GM21423 (cell line): ENCODE measurements at regions not wholly inside any gene's neighbourhood (a gene's known extent, or its start where the extent isn't known, plus 50 kb on each side); places are given as distances from the start of the nearest gene placed in this dataset.

Source experiments
- ATAC-seq: cut with Tn5 transposase; IDR thresholded peaks from one replicate; pipeline ENCODE4 v1.9.1; 2021; ENCODE audit warnings: mild to moderate bottlenecking, moderate library complexity; ENCODE audit not compliant: unreplicated experiment

DNA sequence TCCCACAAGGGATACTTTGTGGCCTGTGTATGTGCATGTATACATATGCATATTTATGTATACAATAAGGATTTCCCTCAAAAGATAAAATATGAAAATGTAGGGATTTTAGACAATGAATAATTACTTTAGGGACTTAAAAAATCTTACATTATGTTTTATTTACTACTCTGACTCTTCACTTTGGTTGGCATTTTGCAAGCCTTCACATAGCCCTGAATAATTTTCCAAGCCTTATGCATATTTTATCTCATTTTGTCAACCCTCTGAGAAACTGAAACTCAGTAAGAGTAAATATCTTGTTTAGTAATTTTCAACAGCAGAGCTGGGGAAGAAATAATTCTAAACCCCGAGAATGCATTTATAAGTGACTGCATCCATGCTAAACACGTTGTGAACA lies 153.0 kb upstream of the SLC24A2 start:
- ATAC-seq: no peak

GRCh38 chr9:19940811-19941535 lies 152.1 kb upstream of the SLC24A2 start:
- no peak for ATAC-seq

DNA sequence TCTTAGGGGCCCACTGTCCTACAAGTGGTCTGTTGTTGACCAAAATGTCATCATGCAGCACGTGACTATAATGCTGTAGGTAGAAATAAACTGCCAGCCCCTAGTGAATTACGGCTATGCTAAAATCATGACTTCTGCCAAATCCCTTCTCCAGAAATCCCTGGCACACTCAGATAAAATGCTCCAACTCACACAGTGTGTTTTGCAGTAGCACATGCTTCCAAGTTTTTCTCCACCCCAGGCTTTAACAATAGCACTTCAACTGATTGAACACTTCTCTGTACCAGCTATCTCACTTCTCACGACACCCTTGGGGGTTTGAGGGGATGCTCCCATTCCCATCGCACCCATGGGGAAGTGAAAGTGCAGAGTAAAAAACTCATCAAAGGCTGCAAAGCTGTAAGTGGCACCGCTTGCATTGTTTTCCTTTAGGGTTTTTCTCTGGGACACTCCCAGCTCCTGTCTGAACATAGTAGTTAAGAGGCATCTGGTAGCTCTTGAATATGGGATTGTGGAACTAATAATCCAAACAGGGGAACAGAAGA lies 151.0 kb upstream of the SLC24A2 start:
- no peak for ATAC-seq

GRCh38 chr9:19938990-19939733 lies 150.3 kb upstream of the SLC24A2 start:
- no peak for ATAC-seq

DNA sequence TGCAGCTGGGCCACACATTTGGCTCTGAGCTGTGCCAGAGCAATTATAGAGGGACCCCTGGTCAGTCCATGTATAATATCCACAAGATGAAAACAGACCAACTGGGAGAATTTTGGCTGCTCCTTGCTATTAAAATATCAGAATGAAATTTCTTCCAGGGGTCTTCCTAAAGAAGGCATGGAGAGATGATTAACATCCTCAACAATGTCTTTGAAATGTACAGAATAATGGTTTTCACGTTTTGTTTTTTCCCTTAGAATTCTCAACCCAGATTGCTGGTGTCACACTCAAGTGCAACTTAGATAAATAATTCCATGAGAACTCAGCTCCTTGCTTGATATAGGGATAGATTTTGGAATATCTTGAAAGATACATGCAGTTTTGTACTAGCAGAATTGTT lies 148.3 kb upstream of the SLC24A2 start:
- ATAC-seq: no peak

DNA sequence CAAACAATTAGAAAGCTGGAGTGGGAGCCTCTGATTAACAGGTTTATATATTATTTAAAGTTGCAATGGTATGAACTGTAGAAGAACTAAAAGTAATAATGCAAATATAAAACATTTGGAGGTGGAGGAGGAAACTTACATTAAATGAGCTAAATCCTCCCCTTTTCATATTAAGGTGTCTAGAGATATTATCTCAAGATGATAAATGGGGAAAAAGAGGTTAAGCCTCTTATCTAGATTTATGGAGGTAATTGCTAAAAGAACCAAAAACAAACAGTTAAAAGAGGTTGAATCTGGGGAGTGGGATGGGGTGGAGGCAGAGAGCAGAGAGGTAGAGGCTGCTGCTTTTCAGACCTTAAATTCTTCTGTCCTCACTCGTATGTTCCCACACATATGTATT lies 147.8 kb upstream of the SLC24A2 start:
- ATAC-seq: no peak

DNA sequence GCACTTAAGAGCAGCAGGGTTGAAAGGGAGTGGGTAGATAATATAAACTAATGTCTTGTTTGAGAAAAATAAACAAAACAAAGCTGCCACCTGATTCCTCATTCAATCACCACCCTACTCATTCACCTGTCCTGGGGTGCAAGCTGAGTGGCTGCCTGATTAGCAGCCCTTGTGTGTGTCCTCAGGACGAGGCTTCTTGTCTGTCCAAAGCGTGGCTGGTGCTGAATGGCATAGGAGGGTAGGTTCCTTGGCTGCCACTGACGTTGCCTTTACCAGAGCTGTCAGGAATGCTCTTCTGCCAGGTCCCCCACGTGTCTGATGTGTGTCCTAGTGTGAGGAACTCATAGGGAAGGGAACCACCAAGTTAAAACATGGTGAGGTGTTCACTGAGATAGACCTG lies 146.6 kb upstream of the SLC24A2 start:
- no peak for ATAC-seq

- no peak for ATAC-seq
Observed at GRCh38 chr9:19934301-19934871, 145.5 kb upstream of the SLC24A2 start.

DNA sequence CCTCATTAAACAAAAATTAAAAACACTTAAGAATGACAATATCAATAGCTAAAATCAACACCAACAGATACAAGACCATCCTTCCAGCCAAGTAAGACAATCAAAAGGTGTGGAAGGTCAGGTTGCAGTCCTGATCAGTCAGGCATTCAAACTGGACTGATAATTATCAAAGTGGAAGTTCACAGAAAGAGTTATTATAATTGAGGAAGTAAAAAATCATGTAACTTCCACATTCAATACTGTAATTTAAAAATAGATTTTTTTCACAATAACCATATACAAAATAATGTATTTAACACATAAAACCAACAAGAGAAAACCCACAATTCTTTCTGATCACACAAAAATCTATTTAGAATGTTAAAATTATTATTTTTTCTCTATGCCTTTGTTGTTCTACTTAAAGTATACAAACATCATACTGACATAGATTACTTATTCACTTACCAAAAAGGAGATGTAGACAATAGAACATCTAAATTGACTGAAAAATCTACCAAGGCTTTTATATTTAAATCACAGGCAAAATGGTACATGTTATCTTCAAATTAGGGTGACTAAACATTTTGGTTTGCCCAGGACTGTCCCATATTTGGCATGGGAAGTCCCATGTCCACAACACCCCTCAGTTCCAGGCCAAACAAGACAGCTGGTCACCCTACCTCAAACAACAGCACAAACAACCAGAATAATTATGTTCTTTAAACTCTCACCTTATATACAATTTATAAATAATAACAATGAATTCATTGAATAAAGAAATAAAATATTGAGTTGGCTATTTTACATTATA lies 142.5 kb upstream of the SLC24A2 start:
- no peak for ATAC-seq

- no peak for ATAC-seq
Observed at GRCh38 chr9:19927560-19927959, 138.7 kb upstream of the SLC24A2 start.

GRCh38 chr9:19926774-19927173 lies 137.9 kb upstream of the SLC24A2 start:
- ATAC-seq: no peak

- ATAC-seq: peak; percentile 94
Observed at GRCh38 chr9:19925674-19926503, 137.1 kb upstream of the SLC24A2 start.

DNA sequence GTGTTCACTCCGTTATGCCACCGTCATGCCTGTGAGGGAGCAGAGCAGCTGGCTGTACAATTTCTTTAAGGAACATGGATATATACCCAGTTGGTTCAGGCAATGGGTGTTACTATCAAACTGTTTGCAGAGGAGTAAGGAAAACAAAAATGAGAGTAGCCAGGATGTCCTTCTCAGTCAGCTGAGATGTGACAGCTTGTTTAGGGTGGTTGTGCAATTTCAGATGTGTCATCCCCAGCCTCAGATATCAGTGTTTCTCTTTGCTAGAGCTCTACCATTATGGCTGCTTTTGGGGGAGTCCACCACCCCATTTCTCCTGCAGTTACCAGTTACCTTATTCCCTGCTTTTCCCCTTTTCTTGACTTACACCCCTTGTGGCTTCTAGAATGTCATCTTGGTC lies 135.2 kb upstream of the SLC24A2 start:
- ATAC-seq: no peak

DNA sequence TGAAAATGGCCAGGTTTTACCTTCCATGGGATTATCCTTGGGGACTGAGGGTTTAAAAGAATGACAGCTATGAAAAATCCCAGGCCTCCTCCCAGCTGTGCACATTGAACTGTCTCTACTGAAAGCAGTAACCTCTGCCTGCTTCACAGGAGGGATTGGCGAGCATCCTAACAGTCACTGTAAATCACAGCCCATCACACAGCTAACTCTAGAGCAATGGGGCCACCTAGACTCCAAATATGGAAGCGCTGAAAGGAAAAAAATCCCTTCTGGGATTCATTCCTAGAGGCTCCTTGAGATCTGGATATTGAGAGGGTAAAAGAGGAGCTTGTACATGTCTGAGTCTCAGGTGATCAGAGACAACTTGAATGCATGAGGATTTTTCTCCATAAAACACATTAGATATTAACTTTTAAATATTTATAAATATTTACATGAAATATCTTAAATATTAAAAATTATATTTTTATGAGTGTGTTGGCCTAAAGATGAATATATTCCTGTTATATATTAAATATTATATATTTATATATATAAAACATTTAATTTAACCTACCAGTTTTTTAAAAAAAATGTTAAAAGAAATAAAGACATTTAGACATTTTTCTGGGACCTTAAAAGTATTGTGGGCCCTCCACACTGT lies 133.8 kb upstream of the SLC24A2 start:
- ATAC-seq: no peak

- no peak for ATAC-seq
Observed at GRCh38 chr9:19920401-19920800, 131.6 kb upstream of the SLC24A2 start.

DNA sequence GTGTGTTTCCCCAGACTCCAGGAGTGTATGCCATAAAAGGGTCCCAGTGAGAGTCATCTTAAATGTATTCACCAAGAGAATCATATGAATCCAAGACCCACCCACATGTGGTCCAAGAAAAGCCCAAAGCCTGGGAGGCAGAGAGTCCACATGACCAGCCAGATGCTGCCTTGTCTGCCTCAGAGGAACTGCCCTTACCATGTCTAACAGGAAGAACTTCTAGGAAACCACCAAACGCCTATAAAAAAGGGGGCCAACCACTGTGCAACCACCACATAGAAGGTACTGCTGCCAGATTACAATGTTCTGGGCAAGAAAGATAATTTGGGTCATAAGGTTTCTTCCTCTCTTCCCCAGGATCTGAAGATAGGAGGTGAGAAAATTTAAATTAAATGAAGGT lies 129.8 kb upstream of the SLC24A2 start:
- ATAC-seq: no peak

DNA sequence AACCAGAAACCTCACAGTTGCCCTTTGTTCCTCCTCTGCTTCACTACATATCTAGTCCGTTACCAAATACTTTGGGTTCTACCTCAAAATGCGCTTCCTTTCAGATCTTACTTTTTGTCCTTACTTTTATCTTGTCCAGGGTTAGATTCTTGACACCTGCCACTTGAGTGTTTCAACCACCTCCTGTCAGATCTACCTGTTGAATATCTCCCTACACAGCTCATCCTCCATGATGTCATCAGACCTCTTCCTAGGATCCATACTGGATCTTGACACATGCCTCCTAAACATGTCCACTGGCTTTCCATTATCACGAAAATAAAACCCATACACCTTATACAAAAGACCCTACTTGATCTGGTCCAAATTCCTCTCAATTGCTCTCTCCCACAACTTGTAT lies 125.2 kb upstream of the SLC24A2 start:
- no peak for ATAC-seq

DNA sequence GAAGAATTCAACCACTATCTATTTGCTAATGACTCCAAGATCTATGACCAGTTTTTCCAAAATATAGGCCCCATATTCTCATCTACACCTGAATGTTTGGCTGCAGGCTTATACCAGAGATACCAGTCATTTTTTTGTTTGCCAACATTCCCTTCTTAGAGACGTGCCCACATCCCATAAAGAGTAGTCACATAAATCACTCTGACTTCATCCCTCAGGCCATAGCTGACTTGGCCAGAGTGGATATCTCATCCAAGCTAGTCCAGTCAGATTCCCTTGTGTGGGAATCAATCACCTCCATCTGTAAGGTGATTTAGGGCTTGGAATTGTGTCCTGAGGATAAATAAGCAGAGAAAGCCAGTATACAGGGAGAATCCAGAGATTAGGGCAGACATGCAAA lies 124.3 kb upstream of the SLC24A2 start:
- no peak for ATAC-seq

- ATAC-seq: no peak
Observed at GRCh38 chr9:19903076-19903475, 114.2 kb upstream of the SLC24A2 start.

- no peak for ATAC-seq
Observed at GRCh38 chr9:19901586-19901985, 112.7 kb upstream of the SLC24A2 start.
